Mesendoderm (in vitro differentiated cells): ENCODE measurements at regions not wholly inside any gene's neighbourhood (a gene's known extent, or its start where the extent isn't known, plus 50 kb on each side); places are given as distances from the start of the nearest gene placed in this dataset.

ENCODE experiments used
- DNase-seq: peaks from one replicate; pipeline ENCODE4 v3.0.0; 2013
- H2AK5ac ChIP-seq: 2 replicates; pipeline ENCODE4 v1.6.1; 2013; ENCODE audit warnings: low read length, inconsistent platforms
- H2BK120ac ChIP-seq: 2 replicates; pipeline ENCODE4 v1.6.1; 2013; ENCODE audit warnings: low read depth, mild to moderate bottlenecking, low read length, moderate library complexity, mixed read lengths
- H2BK15ac ChIP-seq: replicated peaks from 2 replicates; pipeline ENCODE4 v1.6.1; 2013; ENCODE audit warnings: low read depth, mild to moderate bottlenecking, moderate library complexity
- H2BK5ac ChIP-seq: 2 replicates; pipeline ENCODE4 v1.6.1; 2013; ENCODE audit warnings: low read length, inconsistent platforms
- H3K18ac ChIP-seq: 2 replicates; pipeline ENCODE4 v1.6.1; 2013; ENCODE audit warnings: mild to moderate bottlenecking, low read length, mixed read lengths
- H3K23ac ChIP-seq: one replicate; pipeline ENCODE4 v1.6.1; 2013; ENCODE audit warnings: low read length
- H3K27ac ChIP-seq: 2 replicates; pipeline ENCODE4 v1.5.1; 2013; ENCODE audit warnings: low read depth, mild to moderate bottlenecking, inconsistent platforms, low read length, moderate library complexity
- H3K27me3 ChIP-seq: 2 replicates; pipeline ENCODE4 v1.6.1; 2013; ENCODE audit warnings: low read length, control low read depth, mild to moderate bottlenecking, inconsistent platforms; ENCODE audit not compliant: insufficient read depth, poor library complexity
- H3K36me3 ChIP-seq: 2 replicates; pipeline ENCODE4 v1.6.1; 2013; ENCODE audit warnings: low read length, inconsistent platforms; ENCODE audit not compliant: control insufficient read depth, insufficient read depth
- H3K4ac ChIP-seq: one replicate; pipeline ENCODE4 v1.6.1; 2013; ENCODE audit warnings: low read depth, mild to moderate bottlenecking, low read length, moderate library complexity
- H3K4me1 ChIP-seq: 2 replicates; pipeline ENCODE4 v1.6.1; 2013; ENCODE audit warnings: low read depth, low read length, inconsistent platforms; ENCODE audit not compliant: control insufficient read depth
- H3K4me2 ChIP-seq: 2 replicates; pipeline ENCODE4 v1.6.1; 2013; ENCODE audit warnings: low read length
- H3K4me3 ChIP-seq: 2 replicates; pipeline ENCODE4 v1.5.1; 2013; ENCODE audit warnings: mild to moderate bottlenecking, low read length
- H3K56ac ChIP-seq: one replicate; pipeline ENCODE4 v1.6.1; 2013; ENCODE audit warnings: low read length
- H3K79me1 ChIP-seq: 2 replicates; pipeline ENCODE4 v1.6.1; 2013; ENCODE audit warnings: low read length, inconsistent platforms
- H3K79me2 ChIP-seq: 2 replicates; pipeline ENCODE4 v1.6.1; 2013; ENCODE audit warnings: mild to moderate bottlenecking, low read length; ENCODE audit not compliant: control insufficient read depth, insufficient read depth
- H3K9ac ChIP-seq: 2 replicates; pipeline ENCODE4 v1.6.1; 2013; ENCODE audit warnings: low read length, inconsistent platforms
- H4K5ac ChIP-seq: one replicate; pipeline ENCODE4 v1.6.1; 2013; ENCODE audit warnings: low read length
- H4K8ac ChIP-seq: one replicate; pipeline ENCODE4 v1.6.1; 2013; ENCODE audit warnings: low read depth, mild to moderate bottlenecking, control low read depth, low read length, moderate library complexity
- WGBS: extraction: QIAGEN DNeasy Blood & Tissue Kit; methylation state at CpG from one replicate; pipeline ENCODE4 v1.1.7; 2013; ENCODE audit warnings: low lambda C conversion rate, missing lambda C conversion rate; ENCODE audit not compliant: insufficient coverage; ENCODE audit errors: extremely low coverage; 5-methylcytosine and 5-hydroxymethylcytosine counted together

DNA sequence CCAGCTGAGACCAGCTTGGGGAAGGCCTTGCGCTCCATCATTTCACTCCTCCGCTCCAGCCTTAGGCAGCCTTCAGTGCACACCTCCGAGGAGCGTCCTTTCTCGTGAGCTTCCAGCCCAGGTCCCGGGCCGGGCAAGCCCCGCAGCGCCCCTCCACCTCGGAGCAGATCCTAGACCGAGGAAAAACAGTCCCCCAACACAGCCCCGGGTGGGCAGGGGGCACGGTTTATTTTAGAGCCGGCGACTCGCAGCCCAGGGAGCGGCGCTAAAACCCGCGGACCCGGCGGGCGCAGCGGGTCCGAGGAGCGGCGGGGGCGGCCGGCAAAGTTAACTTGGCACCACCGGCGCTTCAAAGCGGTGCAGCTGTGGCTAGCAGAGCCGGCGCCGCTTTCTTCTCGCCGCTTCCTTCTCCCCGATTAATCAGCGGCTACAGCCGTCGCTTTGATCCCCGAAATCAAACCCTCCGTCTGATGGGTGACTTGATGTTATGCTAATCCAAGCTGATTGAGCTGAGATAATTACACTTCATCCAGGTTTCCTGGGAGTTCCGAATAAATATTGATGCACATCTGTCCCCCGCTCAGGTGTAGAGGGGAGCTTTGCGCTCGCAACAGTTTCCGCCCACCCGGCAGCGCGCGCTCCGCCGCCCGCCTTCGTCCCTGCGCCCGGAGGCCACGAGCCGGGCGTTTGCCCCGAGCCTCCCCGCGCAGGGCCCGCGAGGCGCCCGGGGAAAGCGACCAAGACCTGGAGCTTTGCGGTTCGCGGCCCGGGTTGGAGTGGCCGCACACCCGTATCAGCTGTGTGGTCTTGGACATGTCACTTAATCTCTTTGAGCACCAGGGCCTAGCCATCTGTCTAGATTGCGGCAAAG, 192.7 kb downstream of the BUD13 start:
- no peaks in the 10 kb centered on the region for H3K79me2 ChIP-seq
- no peak overlapping the region for H3K23ac ChIP-seq
- H2AK5ac ChIP-seq: no peak overlapping the region
- peaks cover 4% of the 10 kb centered on the region for H3K27me3 ChIP-seq
- no peak overlapping the region for H3K18ac ChIP-seq
- H3K9ac ChIP-seq: peak overlapping the region; percentile 24
- no peak overlapping the region for H3K4ac ChIP-seq
- peak overlapping the region; percentile 78 for H3K4me2 ChIP-seq
- H3K4me1 ChIP-seq: peaks cover 8% of the 10 kb centered on the region
- H2BK5ac ChIP-seq: no peak overlapping the region
- peak; percentile 58 for DNase-seq
- no peak overlapping the region for H3K27ac ChIP-seq
- peak overlapping the region; percentile 64 for H3K56ac ChIP-seq
- no peak overlapping the region for H4K5ac ChIP-seq
- no peak overlapping the region for H2BK15ac ChIP-seq
- H2BK120ac ChIP-seq: no peak overlapping the region
- no peak overlapping the region for H4K8ac ChIP-seq
- no peak overlapping the region for H3K4me3 ChIP-seq
- no CpG with 5 or more reads among the region's 76 CpGs for WGBS
- no peaks in the 10 kb centered on the region for H3K36me3 ChIP-seq
- H3K79me1 ChIP-seq: no peaks in the 10 kb centered on the region

DNA sequence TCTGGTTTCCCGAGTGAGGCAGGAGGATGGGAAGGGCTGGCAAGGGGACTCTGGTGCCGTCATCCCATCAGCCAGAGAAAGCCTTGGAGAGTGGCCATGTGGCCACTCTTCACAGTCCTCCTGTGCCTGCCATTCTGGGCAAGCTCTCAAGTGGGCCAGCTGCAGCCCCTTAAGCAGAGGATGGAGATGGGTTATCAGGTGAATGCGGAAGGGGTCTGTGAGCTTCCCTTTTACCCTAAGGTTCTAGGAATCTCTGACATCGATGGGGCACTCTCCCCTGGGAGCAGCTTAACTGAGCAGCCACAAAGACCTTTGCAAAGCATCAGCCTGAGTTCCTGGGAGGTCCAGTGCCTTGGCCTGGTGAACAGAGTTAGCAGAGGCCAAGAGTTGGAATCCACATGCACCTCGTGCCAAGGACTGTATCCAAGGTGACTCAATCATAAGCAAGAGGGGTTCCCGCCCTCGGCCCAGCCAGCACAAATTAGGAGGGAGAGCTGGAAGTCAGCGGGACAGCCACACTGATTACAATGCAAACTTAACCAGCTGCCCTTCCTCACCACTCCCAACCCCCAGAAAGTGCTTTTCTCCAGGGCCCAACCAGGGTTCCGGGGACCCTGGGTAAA, 193.6 kb downstream of the BUD13 start:
- no CpG with 5 or more reads among the region's 9 CpGs for WGBS
- no peaks in the 10 kb centered on the region for H3K36me3 ChIP-seq
- H2BK5ac ChIP-seq: no peak overlapping the region
- no peak overlapping the region for H3K23ac ChIP-seq
- H2AK5ac ChIP-seq: no peak overlapping the region
- no peak overlapping the region for H2BK120ac ChIP-seq
- no peak overlapping the region for H3K4me3 ChIP-seq
- H3K18ac ChIP-seq: no peak overlapping the region
- no peak overlapping the region for H4K5ac ChIP-seq
- no peaks in the 10 kb centered on the region for H3K79me1 ChIP-seq
- H3K9ac ChIP-seq: no peak overlapping the region
- H3K4ac ChIP-seq: no peak overlapping the region
- no peak overlapping the region for H4K8ac ChIP-seq
- peak overlapping the region; percentile 78 for H3K4me2 ChIP-seq
- H2BK15ac ChIP-seq: no peak overlapping the region
- H3K27ac ChIP-seq: no peak overlapping the region
- no peak overlapping the region for H3K56ac ChIP-seq
- peaks cover 8% of the 10 kb centered on the region for H3K4me1 ChIP-seq
- H3K27me3 ChIP-seq: peaks cover 4% of the 10 kb centered on the region
- H3K79me2 ChIP-seq: no peaks in the 10 kb centered on the region
- DNase-seq: peak; percentile 89

DNA sequence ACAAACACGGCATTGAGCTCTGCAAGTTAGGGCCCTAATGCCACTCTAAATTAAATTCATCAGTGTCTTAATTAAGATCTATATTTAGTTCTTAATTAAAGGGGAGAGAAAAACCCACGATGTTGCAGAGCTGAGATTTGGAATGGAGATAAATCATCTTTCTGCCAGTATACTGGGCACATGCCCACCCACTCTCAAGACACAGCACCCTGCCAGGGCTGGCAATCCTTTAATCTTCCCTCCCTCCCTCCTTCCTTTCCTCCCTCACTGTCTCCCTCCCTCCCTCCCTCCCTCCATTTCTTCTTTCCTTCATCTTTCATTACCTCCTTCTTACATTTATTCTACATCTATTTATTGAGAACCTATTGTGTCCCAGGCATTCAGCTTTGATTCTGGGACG, 194.8 kb downstream of the BUD13 start:
- no CpG with 5 or more reads among the region's 3 CpGs for WGBS
- Histone ChIP-seq H3K79me1 (no peaks in the 10 kb centered on the region), H3K9ac (no peak overlapping the region), H3K4me3 (no peak overlapping the region), H3K4me2 (no peak overlapping the region), H3K23ac (no peak overlapping the region), H3K27ac (no peak overlapping the region), H4K5ac (no peak overlapping the region), H2BK15ac (no peak overlapping the region), H3K18ac (no peak overlapping the region), H3K79me2 (no peaks in the 10 kb centered on the region), H3K56ac (no peak overlapping the region), H4K8ac (no peak overlapping the region), H2AK5ac (no peak overlapping the region), H3K4ac (no peak overlapping the region), H3K36me3 (no peaks in the 10 kb centered on the region), H3K4me1 (peaks cover 8% of the 10 kb centered on the region), H3K27me3 (peaks cover 4% of the 10 kb centered on the region), H2BK120ac (no peak overlapping the region), H2BK5ac (no peak overlapping the region)
- no peak for DNase-seq

DNA sequence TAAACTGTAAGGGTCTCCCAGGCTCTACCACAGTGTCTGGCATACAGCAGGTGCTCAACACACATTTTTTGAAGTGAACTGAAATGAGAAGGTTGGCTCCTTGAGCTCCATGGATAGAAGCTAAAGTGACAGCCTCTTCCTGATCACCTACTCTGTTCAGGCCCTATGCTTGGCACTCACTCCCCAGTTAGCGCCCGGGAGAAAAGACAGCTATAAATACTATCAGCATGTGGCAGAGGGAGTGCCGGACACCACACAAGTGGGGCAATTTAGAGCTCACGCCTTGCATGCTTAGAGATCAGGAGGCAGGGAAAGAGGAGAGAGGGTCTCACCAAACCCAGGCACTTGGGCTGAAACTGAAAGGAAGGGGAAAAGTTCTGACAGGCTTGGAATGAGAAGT, 195.5 kb downstream of the BUD13 start:
- no peak overlapping the region for H3K4me3 ChIP-seq
- no peak overlapping the region for H3K4me2 ChIP-seq
- no peak for DNase-seq
- H3K4me1 ChIP-seq: peaks cover 8% of the 10 kb centered on the region
- no peak overlapping the region for H3K18ac ChIP-seq
- H3K27ac ChIP-seq: no peak overlapping the region
- H3K79me2 ChIP-seq: no peaks in the 10 kb centered on the region
- H2BK5ac ChIP-seq: no peak overlapping the region
- H3K9ac ChIP-seq: no peak overlapping the region
- no peak overlapping the region for H3K4ac ChIP-seq
- H2BK15ac ChIP-seq: no peak overlapping the region
- no peak overlapping the region for H4K8ac ChIP-seq
- no CpG with 5 or more reads among the region's 4 CpGs for WGBS
- H2AK5ac ChIP-seq: no peak overlapping the region
- H4K5ac ChIP-seq: no peak overlapping the region
- peaks cover 4% of the 10 kb centered on the region for H3K27me3 ChIP-seq
- no peaks in the 10 kb centered on the region for H3K36me3 ChIP-seq
- no peak overlapping the region for H3K23ac ChIP-seq
- no peak overlapping the region for H3K56ac ChIP-seq
- H3K79me1 ChIP-seq: no peaks in the 10 kb centered on the region
- no peak overlapping the region for H2BK120ac ChIP-seq

GRCh38 chr11:116576526-116576925, 196.3 kb downstream of the BUD13 start:
- Histone ChIP-seq H3K18ac (no peak overlapping the region), H3K4me3 (no peak overlapping the region), H3K4me1 (peaks cover 8% of the 10 kb centered on the region), H3K4ac (no peak overlapping the region), H3K9ac (no peak overlapping the region), H3K4me2 (no peak overlapping the region), H3K27ac (no peak overlapping the region), H3K27me3 (peaks cover under 1% of the 10 kb centered on the region), H2BK120ac (no peak overlapping the region), H2AK5ac (no peak overlapping the region), H2BK5ac (no peak overlapping the region), H3K79me2 (no peaks in the 10 kb centered on the region), H3K36me3 (no peaks in the 10 kb centered on the region), H4K8ac (no peak overlapping the region), H3K56ac (no peak overlapping the region), H2BK15ac (no peak overlapping the region), H4K5ac (no peak overlapping the region), H3K79me1 (no peaks in the 10 kb centered on the region), H3K23ac (no peak overlapping the region)
- DNase-seq: peak; percentile 77
- WGBS: no CpG with 5 or more reads among the region's 2 CpGs
